IPS-NIHi7 (cell line): ENCODE measurements at regions not wholly inside any gene's neighbourhood (a gene's known extent, or its start where the extent isn't known, plus 50 kb on each side); places are given as distances from the start of the nearest gene placed in this dataset.
"Not testable (repeated sequence)": the region's sequence is repeated elsewhere in the genome, so short reads cannot be mapped to it uniquely, and the experiment has no call there.

ENCODE experiments used
- DNase-seq: peaks from one replicate; pipeline ENCODE4 v3.0.0; 2012; ENCODE audit warnings: mixed read lengths; ENCODE audit errors: extremely low spot score

GRCh38 chr1:38507563-38507962 is 352.0 kb downstream of the RRAGC start:
- no peak for DNase-seq

DNA sequence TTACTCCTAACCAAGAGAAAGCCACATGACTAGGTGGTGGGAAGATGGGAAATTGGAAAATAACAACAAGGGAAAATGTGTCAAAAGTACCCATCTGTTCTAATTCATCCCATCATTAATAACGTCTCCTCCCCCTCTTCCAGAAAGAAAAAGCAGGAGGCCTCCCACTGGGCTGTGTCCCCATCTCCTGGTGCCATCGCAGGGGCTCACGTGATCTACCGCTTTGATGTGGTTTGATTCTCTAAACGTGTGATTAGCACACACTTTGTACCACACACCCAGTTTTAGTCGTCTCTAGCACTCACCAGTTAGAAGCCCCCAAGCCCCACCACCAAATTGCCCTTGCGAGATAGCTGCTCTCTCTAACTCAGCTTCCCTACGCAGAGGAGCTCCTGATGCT is 353.6 kb downstream of the RRAGC start:
- DNase-seq = no peak

GRCh38 chr1:38502758-38503157 is 356.8 kb downstream of the RRAGC start:
- DNase-seq = peak; percentile 79

DNA sequence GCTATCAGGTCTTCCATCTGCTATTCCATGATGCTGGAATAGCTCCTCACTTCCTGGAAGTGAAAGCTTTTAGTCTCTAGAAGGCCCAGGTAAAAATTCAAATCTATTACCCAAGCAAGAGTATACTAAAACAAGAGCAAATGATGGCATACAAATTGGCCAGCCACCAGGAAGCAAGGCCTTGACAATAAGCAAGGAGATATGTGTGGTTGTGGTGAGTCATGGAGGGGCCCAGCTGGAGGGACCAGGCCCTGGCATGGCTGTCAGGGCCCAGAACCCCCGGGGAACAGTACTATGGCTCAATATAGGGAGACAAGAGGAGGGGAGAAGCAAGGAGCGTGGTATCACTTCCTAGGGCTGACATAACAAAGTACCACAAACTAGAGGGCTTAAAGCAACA is 358.7 kb downstream of the RRAGC start:
- DNase-seq = no peak

- DNase-seq = no peak
These were observed 359.2 kb downstream of the RRAGC start for GRCh38 chr1:38500352-38500751.

GRCh38 chr1:38498686-38499085 is 360.9 kb downstream of the RRAGC start:
- DNase-seq = peak; percentile 46

GRCh38 chr1:38497921-38498656 is 361.5 kb downstream of the RRAGC start:
- no peak for DNase-seq

GRCh38 chr1:38493306-38493705 is 366.3 kb downstream of the RRAGC start:
- DNase-seq = not testable (repeated sequence)

GRCh38 chr1:38489844-38490270 is 369.7 kb downstream of the RRAGC start:
- DNase-seq = peak; percentile 97

- DNase-seq = no peak
These were observed 371.2 kb downstream of the RRAGC start for GRCh38 chr1:38488162-38488898.

GRCh38 chr1:38487396-38487795 is 372.2 kb downstream of the RRAGC start:
- no peak for DNase-seq

DNA sequence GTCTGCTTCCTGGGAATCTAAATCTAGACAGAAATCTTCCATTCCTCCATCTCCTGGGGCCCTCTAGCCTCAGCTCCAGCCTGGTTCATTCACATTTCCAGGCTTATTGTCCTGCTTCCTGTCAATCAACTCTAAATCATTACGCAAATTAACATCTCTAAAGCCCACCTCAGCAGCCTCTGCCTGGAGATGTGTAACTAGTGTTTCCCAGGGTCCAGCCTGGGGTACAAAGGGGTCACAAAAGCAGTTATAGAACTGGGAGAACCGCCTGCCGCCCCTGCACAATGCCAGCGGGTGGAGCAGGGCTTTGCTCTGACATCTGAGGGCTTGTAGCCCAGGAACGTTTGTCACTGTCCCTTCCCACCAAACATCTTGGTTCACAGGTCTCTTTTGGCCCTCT is 373.5 kb downstream of the RRAGC start:
- DNase-seq = no peak

DNA sequence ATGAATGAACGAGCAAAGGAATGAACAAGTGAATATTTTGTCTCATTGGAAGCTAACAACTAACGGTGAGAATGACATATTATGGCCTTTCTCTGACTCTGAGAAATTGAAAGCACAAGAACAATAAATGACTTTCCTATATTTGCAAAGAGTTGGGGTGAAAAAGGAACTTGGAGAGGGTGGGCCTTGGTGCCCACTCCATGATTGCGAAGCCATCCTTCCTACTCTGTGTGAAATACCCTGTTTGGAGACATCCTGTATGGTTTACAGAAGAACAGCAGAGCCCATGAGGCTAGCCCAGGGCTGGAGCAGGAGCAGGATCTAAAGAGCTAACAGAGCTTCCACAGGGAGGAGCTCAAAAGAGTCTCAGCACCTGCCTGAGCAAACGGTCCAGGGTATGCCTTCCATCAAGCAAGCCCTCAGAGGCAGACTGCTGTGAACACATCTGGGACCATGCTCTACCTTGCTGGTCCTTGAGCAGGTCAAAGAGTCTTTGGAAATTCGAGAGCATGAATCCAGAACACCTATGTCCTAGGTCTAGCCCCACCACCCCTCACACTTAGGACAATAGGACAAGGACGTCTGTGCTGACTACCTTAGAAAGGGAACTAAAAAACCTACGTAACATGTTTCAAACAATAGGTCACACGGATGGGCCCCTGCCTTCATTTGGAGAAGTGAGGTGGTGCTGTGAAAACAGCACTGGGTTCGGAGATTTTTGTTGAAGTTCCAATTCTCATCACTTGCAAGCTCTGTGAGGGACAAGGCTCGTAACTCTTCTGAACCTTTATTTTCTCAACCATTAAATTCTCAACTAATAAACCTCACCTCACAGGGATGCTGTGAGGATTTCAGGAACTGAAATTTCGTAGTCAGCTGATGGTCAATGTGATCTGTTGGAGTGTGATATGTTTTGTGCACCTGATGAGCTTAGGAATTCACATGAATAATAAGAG is 377.4 kb downstream of the RRAGC start:
- DNase-seq = no peak

- DNase-seq = not testable (repeated sequence)
These were observed 379.9 kb downstream of the RRAGC start for GRCh38 chr1:38479662-38480061.

DNA sequence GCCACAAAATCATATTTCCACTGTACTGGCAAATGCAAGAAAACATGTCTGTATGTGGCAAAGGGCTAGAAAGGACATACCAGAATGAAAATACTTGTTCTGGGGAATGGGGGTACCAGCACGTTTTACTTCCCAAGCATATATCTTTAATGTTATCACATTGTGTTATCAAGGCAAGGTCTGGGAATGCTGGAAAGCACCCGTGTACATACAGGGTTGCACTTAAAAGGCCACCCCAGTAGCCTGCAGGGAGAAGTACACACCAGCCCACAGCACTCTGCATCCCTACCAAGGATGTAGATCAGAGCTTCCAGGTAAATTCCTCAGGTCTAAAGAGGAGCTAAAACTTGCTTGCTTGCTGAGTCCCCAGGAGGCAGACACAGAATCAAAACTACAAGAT is 381.8 kb downstream of the RRAGC start:
- no peak for DNase-seq

- DNase-seq = no peak
These were observed 382.8 kb downstream of the RRAGC start for GRCh38 chr1:38476850-38477178.

DNA sequence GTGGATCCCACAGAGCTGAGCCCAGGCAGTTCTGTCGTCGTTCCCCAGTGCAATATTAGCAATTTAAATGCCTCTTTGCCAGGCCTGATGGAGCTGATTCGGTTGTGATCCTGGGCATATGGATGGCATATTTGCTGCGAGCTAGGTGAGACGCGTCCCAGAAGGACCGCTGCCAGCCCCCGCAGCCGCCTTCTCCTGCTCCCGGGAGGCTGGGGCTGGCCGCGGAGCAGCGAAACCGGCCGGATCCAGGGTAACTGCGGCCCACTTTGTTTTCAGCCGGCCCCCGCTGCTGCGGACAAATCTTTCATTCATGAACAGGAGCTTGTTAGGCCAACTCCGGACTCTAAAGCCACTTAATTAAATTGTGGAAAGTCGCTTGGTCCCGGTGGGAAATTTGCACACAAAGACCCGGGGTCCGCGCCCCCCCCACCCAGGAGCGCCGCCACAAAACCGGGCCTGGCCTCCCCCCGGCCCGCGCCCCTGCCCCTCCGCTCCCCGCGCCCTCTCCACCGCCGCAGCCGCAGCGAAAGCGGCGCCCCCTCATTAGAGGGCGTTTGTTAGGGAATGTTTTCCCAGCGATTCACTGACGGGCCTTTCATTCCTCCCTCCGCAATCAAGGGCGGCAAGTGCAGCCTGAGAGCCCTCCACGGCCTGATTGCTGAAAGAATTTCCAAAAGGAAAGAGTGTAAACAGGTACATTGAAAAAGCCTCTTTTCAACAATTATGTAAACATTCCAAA is 383.3 kb downstream of the RRAGC start:
- DNase-seq = peak; percentile 69

GRCh38 chr1:38475624-38476005 is 384.0 kb downstream of the RRAGC start:
- no peak for DNase-seq

- no peak for DNase-seq
These were observed 384.6 kb downstream of the RRAGC start for GRCh38 chr1:38474738-38475623.

DNA sequence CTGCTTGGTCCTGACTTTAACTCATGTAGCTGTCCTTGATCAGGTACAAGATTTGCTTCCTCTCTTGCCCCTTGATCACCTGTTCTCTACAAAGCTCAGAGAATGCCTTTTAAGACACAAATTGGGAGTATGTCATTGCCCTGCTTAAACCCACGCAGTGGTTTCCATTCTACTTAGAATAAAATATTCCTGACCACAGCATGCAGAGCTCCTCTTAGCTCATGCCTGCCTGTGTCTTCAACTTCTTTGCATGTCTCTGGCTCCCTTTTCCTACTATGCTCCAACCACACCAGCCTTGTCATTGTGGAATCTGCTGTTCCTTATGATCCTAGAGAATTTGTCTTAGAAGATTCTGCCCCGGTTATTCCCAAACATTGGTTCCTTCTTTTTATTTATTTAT is 393.1 kb downstream of the RRAGC start:
- DNase-seq = no peak

- DNase-seq = no peak
These were observed 394.1 kb downstream of the RRAGC start for GRCh38 chr1:38465460-38465859.
